Spinal cord (tissue), 9 donors: ENCODE measurements at regions not wholly inside any gene's neighbourhood (a gene's known extent, or its start where the extent isn't known, plus 50 kb on each side); places are given as distances from the start of the nearest gene placed in this dataset.

Experiments
- DNase-seq, 6 donors: peaks; one replicate each; pipeline versions ENCODE4 v3.0.0 to v3.0.0-alpha.2; 2013 to 2015; ENCODE audit warnings: low spot score in 6 of 6, low read depth in 4 of 6
- H3K27ac ChIP-seq: one replicate; pipeline ENCODE4 v1.5.1; 2013; ENCODE audit warnings: low read depth, low read length, control low read depth
- H3K27me3 ChIP-seq: one replicate; pipeline ENCODE4 v1.6.1; 2013; ENCODE audit warnings: low read length; ENCODE audit not compliant: control insufficient read depth, insufficient read depth
- H3K36me3 ChIP-seq: one replicate; pipeline ENCODE4 v1.6.1; 2013; ENCODE audit warnings: low read length; ENCODE audit not compliant: control insufficient read depth, insufficient read depth
- H3K4me1 ChIP-seq: one replicate; pipeline ENCODE4 v1.6.1; 2013; ENCODE audit warnings: low read length; ENCODE audit not compliant: control insufficient read depth, insufficient read depth
- H3K4me3 ChIP-seq: one replicate; pipeline ENCODE4 v1.5.1; 2013; ENCODE audit warnings: low read depth, low read length, control low read depth
- H3K9me3 ChIP-seq: one replicate; pipeline ENCODE4 v1.6.1; 2013; ENCODE audit warnings: low read length; ENCODE audit not compliant: control insufficient read depth, insufficient read depth
- WGBS: methylation state at CpG from one replicate; pipeline ENCODE4 v1.1.5; 2013; ENCODE audit warnings: missing lambda C conversion rate; ENCODE audit not compliant: insufficient coverage; 5-methylcytosine and 5-hydroxymethylcytosine counted together
- donor health status: healthy.

DNA sequence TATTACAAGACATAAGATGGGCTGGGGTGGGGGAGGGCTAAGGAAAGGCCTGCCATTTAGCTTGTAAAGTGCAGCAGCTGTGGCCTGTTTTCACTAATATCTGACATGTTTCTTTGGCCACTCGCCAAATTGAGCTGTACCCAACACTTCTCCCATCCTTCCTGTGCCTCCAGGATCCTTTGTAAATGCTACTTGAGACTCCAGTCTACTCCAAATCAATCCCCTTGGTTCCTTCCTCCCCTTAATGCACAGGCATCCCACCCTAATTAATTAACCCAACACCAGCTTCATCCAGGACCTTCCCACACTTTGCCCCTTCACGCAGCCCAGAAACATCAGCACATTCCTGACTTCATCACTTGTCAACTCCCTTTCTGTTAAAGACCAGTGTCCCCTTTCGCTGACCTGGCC, 55.0 kb upstream of the TCF21 start:
- H3K27me3 ChIP-seq, result peaks cover 7% of the 10 kb centered on the region
- H3K36me3 ChIP-seq, result no peaks in the 10 kb centered on the region
- no peak overlapping the region for H3K27ac ChIP-seq
- H3K9me3 ChIP-seq, result no peaks in the 10 kb centered on the region
- H3K4me3 ChIP-seq, result no peak overlapping the region
- peaks cover 6% of the 10 kb centered on the region for H3K4me1 ChIP-seq
- peak in 1 of 6 donors; percentile 6 for DNase-seq
- 89% methylated on average over 2 of the region's 3 CpGs for WGBS

DNA sequence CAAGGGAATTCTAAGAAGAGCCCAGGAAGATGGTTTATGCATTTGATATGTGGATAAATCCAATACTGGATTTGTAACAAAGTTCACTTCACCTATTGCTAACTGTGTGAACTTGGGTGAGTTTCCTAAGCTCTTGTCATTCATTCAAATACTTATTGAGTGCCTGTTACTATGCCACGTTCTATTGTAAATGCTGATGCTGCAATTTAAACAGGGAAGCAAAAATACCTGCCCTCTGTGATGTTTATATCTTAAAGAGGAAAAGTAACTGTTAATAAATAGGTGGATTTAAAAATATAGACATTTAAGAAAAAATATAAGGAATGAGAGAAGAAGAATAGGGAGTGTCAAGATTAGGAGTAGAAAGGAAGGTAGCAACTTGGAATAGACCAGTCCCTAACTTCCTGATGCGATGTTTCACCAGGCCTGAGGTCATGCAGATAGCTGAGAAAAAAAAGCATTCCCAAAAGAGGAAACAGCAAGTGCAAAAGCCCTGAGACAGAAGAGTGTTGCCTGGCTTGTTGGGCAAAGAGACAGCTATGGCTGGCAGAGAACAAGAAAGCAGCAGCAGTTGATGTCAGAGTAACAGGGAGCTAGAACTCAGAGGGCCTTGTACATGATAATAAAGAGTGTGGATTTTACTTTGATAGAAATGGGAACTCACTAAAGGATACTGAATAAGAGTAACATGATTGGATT, 54.3 kb upstream of the TCF21 start:
- Histone ChIP-seq H3K4me1 (peaks cover 6% of the 10 kb centered on the region), H3K27ac (no peak overlapping the region), H3K9me3 (no peaks in the 10 kb centered on the region), H3K27me3 (peaks cover 7% of the 10 kb centered on the region), H3K4me3 (no peak overlapping the region), H3K36me3 (no peaks in the 10 kb centered on the region)
- no peak for DNase-seq
- WGBS, result 94% methylated on average over 1 of the region's 2 CpGs

DNA sequence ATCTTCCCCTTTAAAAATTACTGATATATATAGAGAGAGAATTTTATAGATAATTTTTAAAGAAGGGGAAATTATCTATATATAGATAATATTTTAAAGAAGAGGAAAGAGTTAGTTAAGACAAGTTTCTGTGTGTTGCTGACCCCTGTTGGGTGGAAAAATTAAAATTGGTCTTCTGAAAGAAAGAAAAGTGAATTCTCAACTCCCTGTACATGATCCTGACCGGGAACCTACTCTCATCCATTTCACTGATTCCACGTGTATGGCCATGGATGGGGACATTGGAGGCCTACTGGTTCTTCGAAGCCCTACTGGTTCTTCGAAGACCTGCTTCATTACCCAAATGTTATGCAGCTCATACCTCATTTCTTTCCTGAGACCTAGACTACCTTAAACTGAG, 53.0 kb upstream of the TCF21 start:
- no peak for DNase-seq
- H3K27me3 ChIP-seq, result peaks cover 7% of the 10 kb centered on the region
- H3K9me3 ChIP-seq, result no peaks in the 10 kb centered on the region
- H3K36me3 ChIP-seq, result no peaks in the 10 kb centered on the region
- H3K4me3 ChIP-seq, result no peak overlapping the region
- 94% methylated on average over 3 of the region's 4 CpGs for WGBS
- peaks cover 6% of the 10 kb centered on the region for H3K4me1 ChIP-seq
- no peak overlapping the region for H3K27ac ChIP-seq

DNA sequence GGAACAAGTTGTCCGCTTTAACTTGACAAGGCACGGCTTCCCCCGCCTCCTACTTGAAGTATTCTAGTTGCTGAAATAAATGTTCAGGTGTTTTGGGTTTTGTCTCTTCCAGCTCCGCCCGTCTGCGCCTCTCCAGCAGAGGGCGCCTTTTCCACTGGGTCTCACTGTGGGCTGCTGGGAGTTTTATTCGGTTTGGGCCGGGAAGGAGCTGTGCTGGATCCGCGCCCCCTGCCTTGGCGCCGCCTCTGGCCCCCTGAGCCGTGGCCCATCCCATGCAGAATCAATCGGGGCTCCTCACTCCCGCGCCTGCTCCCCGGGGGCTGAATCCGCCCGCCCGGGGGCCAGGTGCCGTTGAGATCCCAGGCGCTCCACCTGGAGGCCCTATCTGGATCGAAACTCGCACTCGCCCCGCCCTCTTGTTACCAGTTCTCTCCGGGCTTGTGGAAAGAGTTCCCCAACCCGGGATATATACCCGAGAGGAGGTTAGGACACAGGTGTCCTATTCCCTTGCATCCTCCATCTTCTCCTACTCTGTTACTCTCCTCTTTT, 51.0 kb upstream of the TCF21 start:
- Histone ChIP-seq H3K4me1 (peaks cover 6% of the 10 kb centered on the region), H3K27ac (no peak overlapping the region), H3K9me3 (no peaks in the 10 kb centered on the region), H3K27me3 (peaks cover 7% of the 10 kb centered on the region), H3K36me3 (no peaks in the 10 kb centered on the region), H3K4me3 (peak overlapping the region; percentile 31)
- WGBS, result 11% methylated on average over 28 of the region's 30 CpGs
- DNase-seq, result peak in 1 of 6 donors; percentile 30
